Thyroid gland (tissue), 4 donors: ENCODE measurements at regions not wholly inside any gene's neighbourhood (a gene's known extent, or its start where the extent isn't known, plus 50 kb on each side); places are given as distances from the start of the nearest gene placed in this dataset.

ENCODE experiments used
- DNase-seq, 2 donors: peaks; one replicate each; pipeline ENCODE4 v3.0.0-alpha.2; 2019
- H3K27ac ChIP-seq, 3 donors: fragments of 200-600 bp; sonication (generic); 1 replicate in 2 of 3; 2 replicates in 1 of 3; pipeline ENCODE4 v1.5.1; 2016 to 2019; ENCODE audit warnings: mild to moderate bottlenecking in 1 of 3, moderate library complexity in 1 of 3
- H3K27me3 ChIP-seq: fragments of 200-600 bp; sonication (generic); one replicate; pipeline ENCODE4 v1.5.1; 2019
- H3K36me3 ChIP-seq, 2 donors: fragments of 200-600 bp; sonication (generic); one replicate each; pipeline ENCODE4 v1.5.1; 2016 to 2019
- H3K4me1 ChIP-seq, 2 donors: fragments of 200-600 bp; sonication (generic); one replicate each; pipeline ENCODE4 v1.5.1; 2017 to 2019
- H3K4me3 ChIP-seq, 3 donors: fragments of 200-600 bp; sonication (generic); replicated peaks in 1 of 3; 1 replicate in 2 of 3; 2 replicates in 1 of 3; pipeline ENCODE4 v1.5.1; 2016; ENCODE audit warnings: mild to moderate bottlenecking in 1 of 3
- H3K9me3 ChIP-seq: fragments of 200-600 bp; sonication (generic); one replicate; pipeline ENCODE4 v1.5.1; 2017
- POLR2A ChIP-seq, 2 donors: fragments of 450-650 bp; IDR thresholded peaks; one replicate each; pipeline ENCODE4 v1.6.1; 2017; ENCODE audit warnings: antibody characterized with exemption in 2 of 2, mild to moderate bottlenecking in 2 of 2, moderate library complexity in 1 of 2
- WGBS, 2 donors: methylation state at CpG; one replicate each; pipeline ENCODE4 v1.1.5; 2017; 5-methylcytosine and 5-hydroxymethylcytosine counted together
- intact Hi-C: fragments of 100-400 bp; cut with DNase I; formaldehyde crosslinking; loops from one replicate; pipeline ENCODE4 v1.15.1; 2023
- TF ChIP-seq, protein P1 (sequence below), 6 experiments: fragments of 200-600 bp in 3 of 6; fragments of 450-650 bp in 3 of 6; sonication (generic) in 3 of 6; IDR thresholded peaks; one replicate each; pipeline ENCODE4 v1.5.1; 2016 to 2019; ENCODE audit warnings: antibody characterized with exemption in 6 of 6, mild to moderate bottlenecking in 2 of 6, inconsistent platforms in 1 of 6, moderate library complexity in 1 of 6

DNA sequence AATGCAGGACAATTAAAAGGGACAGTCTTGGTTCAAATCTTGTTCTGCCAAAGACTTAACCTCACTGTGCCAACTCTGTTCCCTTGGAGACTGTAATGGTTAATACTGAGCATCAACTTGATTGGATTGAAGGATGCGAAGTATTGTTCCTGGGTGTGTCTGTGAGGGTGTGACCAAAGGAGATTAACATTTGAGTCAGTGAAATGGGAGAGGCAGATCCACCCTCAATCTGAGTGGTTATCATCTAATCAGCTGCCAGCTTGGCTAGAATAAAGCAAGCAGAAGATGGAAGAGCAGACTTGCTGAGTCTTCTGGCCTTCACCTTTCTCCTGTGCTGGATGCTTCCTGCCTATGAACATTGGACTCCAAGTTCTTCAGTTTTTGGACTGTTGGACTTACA is 474.4 kb downstream of the CD83 start:
- DNase-seq = no peak
- WGBS, 2 donors = 94 to 100% methylated on average over 1 of the region's 1 CpG
- Histone ChIP-seq H3K9me3 (no peaks in the 10 kb centered on the region), H3K27ac (no peak overlapping the region), H3K36me3 (no peaks in the 10 kb centered on the region), H3K4me1 (no peaks in the 10 kb centered on the region), H3K4me3 (no peak overlapping the region), H3K27me3 (no peaks in the 10 kb centered on the region)
- no peak for TF ChIP-seq POLR2A (IDR thresholded peaks at IDR 0.05)
- TF ChIP-seq, protein P1, sequence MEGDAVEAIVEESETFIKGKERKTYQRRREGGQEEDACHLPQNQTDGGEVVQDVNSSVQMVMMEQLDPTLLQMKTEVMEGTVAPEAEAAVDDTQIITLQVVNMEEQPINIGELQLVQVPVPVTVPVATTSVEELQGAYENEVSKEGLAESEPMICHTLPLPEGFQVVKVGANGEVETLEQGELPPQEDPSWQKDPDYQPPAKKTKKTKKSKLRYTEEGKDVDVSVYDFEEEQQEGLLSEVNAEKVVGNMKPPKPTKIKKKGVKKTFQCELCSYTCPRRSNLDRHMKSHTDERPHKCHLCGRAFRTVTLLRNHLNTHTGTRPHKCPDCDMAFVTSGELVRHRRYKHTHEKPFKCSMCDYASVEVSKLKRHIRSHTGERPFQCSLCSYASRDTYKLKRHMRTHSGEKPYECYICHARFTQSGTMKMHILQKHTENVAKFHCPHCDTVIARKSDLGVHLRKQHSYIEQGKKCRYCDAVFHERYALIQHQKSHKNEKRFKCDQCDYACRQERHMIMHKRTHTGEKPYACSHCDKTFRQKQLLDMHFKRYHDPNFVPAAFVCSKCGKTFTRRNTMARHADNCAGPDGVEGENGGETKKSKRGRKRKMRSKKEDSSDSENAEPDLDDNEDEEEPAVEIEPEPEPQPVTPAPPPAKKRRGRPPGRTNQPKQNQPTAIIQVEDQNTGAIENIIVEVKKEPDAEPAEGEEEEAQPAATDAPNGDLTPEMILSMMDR (IDR thresholded peaks at IDR 0.05) = no peak
- intact Hi-C loops = no loop called here

DNA sequence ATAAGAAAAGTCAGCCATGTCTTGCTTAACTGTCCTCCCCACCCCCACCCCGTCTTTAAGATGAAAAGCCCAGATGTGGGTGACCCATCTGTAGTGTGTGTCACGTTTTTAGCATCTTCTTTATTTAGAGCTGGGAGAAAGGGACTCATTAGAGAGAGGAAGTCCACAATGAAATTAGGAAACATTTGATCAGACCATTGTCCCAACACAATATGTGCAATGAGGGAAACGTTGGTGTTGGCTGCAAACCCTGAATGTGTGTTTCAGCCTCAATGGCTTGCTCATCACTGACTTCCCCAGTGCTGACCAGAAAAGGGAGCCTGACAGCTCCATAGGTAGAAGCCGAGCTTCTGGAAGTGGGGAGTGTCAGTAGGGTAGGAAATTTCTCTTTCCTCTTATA is 475.7 kb downstream of the CD83 start:
- no peaks in the 10 kb centered on the region for H3K9me3 ChIP-seq
- H3K4me1 ChIP-seq = no peaks in the 10 kb centered on the region
- H3K4me3 ChIP-seq = no peak overlapping the region
- TF ChIP-seq, protein P1 (IDR thresholded peaks at IDR 0.05) = no peak
- no peak for TF ChIP-seq POLR2A (IDR thresholded peaks at IDR 0.05)
- H3K27ac ChIP-seq = no peak overlapping the region
- intact Hi-C loops = no loop called here
- no peaks in the 10 kb centered on the region for H3K27me3 ChIP-seq
- 84 to 85% methylated on average over 4 of the region's 4 CpGs for WGBS, 2 donors
- DNase-seq = no peak
- no peaks in the 10 kb centered on the region for H3K36me3 ChIP-seq

DNA sequence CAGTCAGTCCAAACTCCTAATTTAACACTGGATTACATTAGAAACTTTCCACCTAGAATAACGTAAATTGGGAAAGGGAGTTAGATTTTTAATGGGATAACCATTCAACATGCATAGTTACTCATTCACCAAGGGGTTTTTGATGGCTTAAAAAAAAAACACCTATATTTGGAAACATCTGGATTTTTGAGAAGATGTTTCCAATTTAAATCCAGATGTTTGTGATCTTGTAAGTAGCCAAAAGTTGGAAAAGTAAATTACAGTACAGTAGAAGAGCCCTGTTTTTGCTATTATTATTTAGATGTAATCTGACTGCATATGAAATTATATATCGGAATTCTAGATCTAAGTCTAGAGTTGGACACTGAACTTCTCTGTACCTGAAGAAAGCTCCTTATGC is 478.2 kb downstream of the CD83 start:
- DNase-seq = no peak
- Histone ChIP-seq H3K36me3 (no peaks in the 10 kb centered on the region), H3K27ac (no peak overlapping the region), H3K27me3 (no peaks in the 10 kb centered on the region), H3K4me3 (no peak overlapping the region), H3K9me3 (no peaks in the 10 kb centered on the region), H3K4me1 (no peaks in the 10 kb centered on the region)
- intact Hi-C loops = no loop called here
- TF ChIP-seq, protein P1 (IDR thresholded peaks at IDR 0.05) = no peak
- TF ChIP-seq POLR2A (IDR thresholded peaks at IDR 0.05) = no peak
- 94 to 98% methylated on average over 2 of the region's 2 CpGs for WGBS, 2 donors

DNA sequence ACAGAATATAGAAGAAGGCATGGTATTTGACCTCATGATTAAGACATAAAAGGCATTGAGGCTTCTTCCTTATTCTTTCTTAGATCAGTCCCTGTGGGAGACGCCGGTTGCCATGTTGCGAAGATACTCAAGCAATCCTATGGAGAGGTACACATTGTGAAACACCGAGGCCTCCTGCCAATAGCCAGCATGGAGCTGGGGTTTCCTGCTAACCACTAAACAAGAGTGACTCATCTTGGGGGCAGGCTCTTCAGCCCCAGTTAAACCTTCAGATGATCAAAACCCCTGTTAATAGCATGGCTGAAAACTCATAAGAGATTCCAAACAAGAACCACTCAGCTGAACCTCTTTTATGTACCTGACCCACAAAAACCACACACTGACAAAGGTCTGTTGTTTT is 478.8 kb downstream of the CD83 start:
- TF ChIP-seq POLR2A (IDR thresholded peaks at IDR 0.05) = no peak
- TF ChIP-seq, protein P1 (IDR thresholded peaks at IDR 0.05) = no peak
- Histone ChIP-seq H3K4me3 (no peak overlapping the region), H3K36me3 (no peaks in the 10 kb centered on the region), H3K27ac (no peak overlapping the region), H3K4me1 (no peaks in the 10 kb centered on the region), H3K27me3 (no peaks in the 10 kb centered on the region), H3K9me3 (no peaks in the 10 kb centered on the region)
- WGBS, 2 donors = 89 to 95% methylated on average over 4 of the region's 4 CpGs
- no peak for DNase-seq
- intact Hi-C loops = no loop called here

DNA sequence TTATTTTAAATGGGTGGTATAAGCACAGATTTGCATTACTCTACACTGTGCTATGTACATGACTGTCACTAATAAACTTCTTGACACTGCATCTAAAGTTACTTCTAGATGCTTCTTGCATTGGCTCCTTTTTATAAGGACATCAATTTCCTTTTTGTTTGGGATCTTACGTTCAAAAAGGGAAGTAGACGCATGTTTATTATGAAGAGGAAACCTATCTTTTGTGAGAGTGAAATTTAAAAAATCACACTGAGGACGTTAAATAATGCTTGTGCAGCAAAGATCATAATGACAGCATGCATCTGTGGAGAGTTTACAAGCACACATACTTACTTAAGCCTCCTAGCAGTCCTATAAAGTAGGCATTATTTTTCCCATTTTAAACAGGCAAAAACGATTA is 479.5 kb downstream of the CD83 start:
- TF ChIP-seq POLR2A (IDR thresholded peaks at IDR 0.05) = no peak
- TF ChIP-seq, protein P1 (IDR thresholded peaks at IDR 0.05) = no peak
- no peaks in the 10 kb centered on the region for H3K36me3 ChIP-seq
- intact Hi-C loops = no loop called here
- no peak overlapping the region for H3K4me3 ChIP-seq
- no peak for DNase-seq
- H3K27ac ChIP-seq = no peak overlapping the region
- H3K4me1 ChIP-seq = no peaks in the 10 kb centered on the region
- H3K27me3 ChIP-seq = no peaks in the 10 kb centered on the region
- WGBS, 2 donors = 72 to 76% methylated on average over 4 of the region's 4 CpGs
- no peaks in the 10 kb centered on the region for H3K9me3 ChIP-seq
